HEK293 (cell line): ENCODE measurements at regions not wholly inside any gene's neighbourhood (a gene's known extent, or its start where the extent isn't known, plus 50 kb on each side); places are given as distances from the start of the nearest gene placed in this dataset.

Source experiments
- SP7 ChIP-seq: fragments of 450-650 bp; formaldehyde crosslinking; IDR thresholded peaks from 2 replicates; pipeline ENCODE4 v1.5.1; 2016; ENCODE audit warnings: missing biosample characterization, missing genetic modification characterization
- ZNF76 ChIP-seq: fragments of 450-650 bp; formaldehyde crosslinking; IDR thresholded peaks from 2 replicates; pipeline ENCODE4; 2016; ENCODE audit warnings: low read depth, missing biosample characterization, missing genetic modification characterization, borderline replicate concordance
- TF ChIP-seq, protein P1 (sequence below): fragments of 450-650 bp; formaldehyde crosslinking; IDR thresholded peaks from 2 replicates; pipeline ENCODE4 v1.5.1; 2017; ENCODE audit warnings: missing biosample characterization, missing genetic modification characterization
- TF ChIP-seq, protein P2 (sequence below): fragments of 450-650 bp; formaldehyde crosslinking; IDR thresholded peaks from 2 replicates; pipeline ENCODE4 v1.5.1; 2016; ENCODE audit warnings: missing biosample characterization, missing genetic modification characterization

GRCh38 chr16:76108460-76108859, 168.7 kb upstream of the CNTNAP4 start:
- TF ChIP-seq ZNF76, result no peak
- TF ChIP-seq SP7 (tag by site-specific recombination), result no peak
- TF ChIP-seq, protein P1, sequence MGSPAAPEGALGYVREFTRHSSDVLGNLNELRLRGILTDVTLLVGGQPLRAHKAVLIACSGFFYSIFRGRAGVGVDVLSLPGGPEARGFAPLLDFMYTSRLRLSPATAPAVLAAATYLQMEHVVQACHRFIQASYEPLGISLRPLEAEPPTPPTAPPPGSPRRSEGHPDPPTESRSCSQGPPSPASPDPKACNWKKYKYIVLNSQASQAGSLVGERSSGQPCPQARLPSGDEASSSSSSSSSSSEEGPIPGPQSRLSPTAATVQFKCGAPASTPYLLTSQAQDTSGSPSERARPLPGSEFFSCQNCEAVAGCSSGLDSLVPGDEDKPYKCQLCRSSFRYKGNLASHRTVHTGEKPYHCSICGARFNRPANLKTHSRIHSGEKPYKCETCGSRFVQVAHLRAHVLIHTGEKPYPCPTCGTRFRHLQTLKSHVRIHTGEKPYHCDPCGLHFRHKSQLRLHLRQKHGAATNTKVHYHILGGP (tag by site-specific recombination), result no peak
- TF ChIP-seq, protein P2, sequence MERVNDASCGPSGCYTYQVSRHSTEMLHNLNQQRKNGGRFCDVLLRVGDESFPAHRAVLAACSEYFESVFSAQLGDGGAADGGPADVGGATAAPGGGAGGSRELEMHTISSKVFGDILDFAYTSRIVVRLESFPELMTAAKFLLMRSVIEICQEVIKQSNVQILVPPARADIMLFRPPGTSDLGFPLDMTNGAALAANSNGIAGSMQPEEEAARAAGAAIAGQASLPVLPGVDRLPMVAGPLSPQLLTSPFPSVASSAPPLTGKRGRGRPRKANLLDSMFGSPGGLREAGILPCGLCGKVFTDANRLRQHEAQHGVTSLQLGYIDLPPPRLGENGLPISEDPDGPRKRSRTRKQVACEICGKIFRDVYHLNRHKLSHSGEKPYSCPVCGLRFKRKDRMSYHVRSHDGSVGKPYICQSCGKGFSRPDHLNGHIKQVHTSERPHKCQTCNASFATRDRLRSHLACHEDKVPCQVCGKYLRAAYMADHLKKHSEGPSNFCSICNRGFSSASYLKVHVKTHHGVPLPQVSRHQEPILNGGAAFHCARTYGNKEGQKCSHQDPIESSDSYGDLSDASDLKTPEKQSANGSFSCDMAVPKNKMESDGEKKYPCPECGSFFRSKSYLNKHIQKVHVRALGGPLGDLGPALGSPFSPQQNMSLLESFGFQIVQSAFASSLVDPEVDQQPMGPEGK (tag by site-specific recombination), result no peak
